HG03439 (cell line): ENCODE measurements at regions not wholly inside any gene's neighbourhood (a gene's known extent, or its start where the extent isn't known, plus 50 kb on each side); places are given as distances from the start of the nearest gene placed in this dataset.
"Not testable (repeated sequence)": the region's sequence is repeated elsewhere in the genome, so short reads cannot be mapped to it uniquely, and the experiment has no call there.

Source experiments
- ATAC-seq: cut with Tn5 transposase; IDR thresholded peaks from one replicate; pipeline ENCODE4 v1.9.1; 2021; ENCODE audit warnings: mild to moderate bottlenecking, moderate library complexity; ENCODE audit not compliant: unreplicated experiment

DNA sequence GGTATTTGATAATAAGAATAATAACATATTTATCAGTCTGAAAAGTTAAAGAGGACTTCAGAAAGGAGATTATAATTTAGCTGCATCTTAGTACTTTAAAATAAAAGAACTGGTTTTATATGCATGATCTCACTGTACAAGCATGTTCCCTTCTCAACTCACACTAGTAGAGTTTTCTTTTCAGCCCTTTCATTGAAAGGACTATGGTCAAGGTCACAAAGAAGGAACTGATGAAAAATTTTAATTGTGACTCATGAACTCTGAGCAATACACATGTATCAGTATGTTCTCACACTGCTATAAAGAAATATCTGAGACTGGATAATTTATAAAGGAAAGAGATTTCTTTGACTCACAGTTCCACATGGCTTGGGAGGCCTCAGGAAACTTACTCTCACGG, 73.7 kb upstream of the NDST4 start:
- no peak for ATAC-seq

DNA sequence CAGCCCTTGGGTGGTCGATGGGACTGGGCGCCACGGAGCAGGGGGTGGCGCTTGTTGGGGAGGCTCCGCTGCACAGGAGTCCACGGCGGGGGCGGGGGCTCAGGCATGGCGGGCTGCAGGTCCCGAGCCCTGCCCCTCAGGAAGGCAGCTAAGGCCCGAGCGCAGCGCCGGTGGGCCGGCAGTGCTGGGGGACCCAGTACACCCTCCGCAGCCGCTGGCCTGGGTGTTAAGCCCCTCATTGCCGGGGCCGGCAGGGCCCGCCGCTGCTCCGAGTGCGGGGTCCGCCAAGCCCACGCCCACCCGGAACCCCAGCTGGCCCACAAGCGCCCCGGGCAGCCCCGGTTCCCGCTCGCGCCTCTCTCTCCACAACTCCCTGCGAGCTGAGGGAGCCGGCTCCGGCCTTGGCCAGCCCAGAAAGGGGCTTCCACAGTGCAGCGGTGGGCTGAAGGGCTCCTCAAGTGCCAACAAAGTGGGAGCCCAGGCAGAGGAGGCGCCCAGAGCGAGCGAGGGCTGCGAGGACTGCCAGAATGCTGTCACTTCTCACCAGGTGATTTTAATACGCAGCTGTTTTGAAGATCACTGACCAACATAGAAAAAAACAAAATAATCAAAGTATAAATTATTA, 66.1 kb upstream of the NDST4 start:
- not testable (repeated sequence) for ATAC-seq

DNA sequence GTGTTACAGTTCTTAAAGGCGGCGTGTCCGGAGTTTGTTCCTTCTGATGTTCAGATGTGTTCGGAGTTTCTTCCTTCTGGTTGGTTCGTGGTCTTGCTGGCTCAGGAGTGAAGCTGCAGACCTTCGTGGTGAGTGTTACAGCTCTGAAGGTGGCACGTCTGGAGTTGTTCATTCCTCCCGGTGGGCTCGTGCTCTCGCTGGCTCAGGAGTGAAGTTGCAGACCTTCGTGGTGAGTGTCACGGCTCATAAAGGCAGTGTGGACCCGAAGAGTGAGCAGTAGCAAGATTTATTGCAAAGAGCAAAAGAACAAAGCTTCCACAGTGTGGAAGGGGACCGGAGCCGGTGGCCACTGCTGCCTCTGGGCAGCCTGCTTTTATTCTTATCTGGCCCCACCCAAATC, 65.3 kb upstream of the NDST4 start:
- not testable (repeated sequence) for ATAC-seq

DNA sequence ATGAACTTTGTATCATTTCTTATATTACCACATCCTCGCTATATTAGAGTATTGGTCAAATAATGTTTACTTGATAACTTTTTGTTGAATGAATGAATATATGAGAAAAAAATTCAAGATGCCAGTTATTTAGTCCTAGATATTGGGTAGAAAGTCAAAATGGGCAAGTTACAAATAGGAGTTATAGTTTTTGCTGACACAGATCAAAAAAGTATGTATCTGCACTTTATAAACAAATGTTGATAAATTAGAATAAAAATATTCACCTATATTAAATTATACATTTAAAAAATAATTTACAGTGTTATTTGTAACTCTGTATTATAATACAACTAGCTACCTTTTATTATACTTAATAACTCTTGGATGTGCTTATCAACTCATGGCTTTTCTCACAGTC, 57.8 kb upstream of the NDST4 start:
- ATAC-seq = no peak

DNA sequence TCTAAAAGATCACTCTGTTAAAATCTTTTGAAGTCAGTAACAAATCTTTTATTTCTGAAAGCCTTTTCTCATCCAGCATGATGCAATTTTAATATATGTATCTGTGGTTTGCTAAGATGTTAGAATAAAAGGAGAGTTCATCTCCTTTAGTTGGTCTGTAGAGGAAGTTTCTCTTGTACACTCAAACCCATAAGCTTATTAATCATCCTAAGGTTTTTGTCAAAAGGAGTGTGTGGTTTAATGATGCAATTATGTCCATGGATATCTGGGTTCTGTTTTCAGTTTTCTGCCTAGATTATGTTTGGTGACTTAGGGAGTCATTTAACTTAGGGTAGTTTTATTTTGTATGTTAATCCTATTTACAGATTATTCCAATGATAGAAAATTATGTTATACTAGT, 52.1 kb upstream of the NDST4 start:
- ATAC-seq = no peak
